ENCODE measurements at regions not wholly inside any gene's neighbourhood (a gene's known extent, or its start where the extent isn't known, plus 50 kb on each side); places are given as distances from the start of the nearest gene placed in this dataset.

DNA sequence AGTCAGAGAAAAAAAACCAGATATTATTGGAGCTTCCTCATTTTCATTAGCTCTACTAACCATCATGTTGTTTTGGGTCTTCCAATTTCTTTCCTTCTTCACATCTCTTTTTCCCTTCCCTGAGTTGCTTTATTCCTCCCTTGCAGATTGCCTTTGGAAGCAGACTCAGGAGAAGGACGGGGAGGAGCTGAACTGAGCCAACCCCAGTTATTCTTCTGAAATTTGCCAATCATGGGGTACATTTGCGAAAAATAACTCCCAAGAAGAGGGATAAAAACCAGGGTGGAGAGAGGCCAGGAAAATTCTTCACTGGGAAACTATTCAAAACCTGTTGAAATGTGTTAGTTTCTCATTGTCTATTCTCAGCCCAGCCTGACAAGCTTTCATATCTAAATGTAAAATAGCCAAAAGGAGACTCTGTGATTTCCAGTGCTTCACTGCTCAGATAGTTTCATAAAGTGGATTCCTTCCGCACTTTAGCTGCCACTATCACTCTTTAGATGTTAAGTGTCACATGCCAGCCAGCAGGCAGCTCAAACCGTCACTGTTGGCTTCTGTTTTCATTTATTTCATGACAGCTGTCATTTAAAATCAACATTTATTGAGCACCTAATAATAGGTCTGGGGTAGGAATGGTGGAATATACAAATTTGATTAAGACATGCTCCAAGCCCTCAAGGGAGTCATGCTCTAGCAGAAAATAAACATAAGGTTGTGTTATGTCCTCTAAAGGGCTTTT lies 204.5 kb downstream of the SREK1 start:
- TF ChIP-seq, protein P1, sequence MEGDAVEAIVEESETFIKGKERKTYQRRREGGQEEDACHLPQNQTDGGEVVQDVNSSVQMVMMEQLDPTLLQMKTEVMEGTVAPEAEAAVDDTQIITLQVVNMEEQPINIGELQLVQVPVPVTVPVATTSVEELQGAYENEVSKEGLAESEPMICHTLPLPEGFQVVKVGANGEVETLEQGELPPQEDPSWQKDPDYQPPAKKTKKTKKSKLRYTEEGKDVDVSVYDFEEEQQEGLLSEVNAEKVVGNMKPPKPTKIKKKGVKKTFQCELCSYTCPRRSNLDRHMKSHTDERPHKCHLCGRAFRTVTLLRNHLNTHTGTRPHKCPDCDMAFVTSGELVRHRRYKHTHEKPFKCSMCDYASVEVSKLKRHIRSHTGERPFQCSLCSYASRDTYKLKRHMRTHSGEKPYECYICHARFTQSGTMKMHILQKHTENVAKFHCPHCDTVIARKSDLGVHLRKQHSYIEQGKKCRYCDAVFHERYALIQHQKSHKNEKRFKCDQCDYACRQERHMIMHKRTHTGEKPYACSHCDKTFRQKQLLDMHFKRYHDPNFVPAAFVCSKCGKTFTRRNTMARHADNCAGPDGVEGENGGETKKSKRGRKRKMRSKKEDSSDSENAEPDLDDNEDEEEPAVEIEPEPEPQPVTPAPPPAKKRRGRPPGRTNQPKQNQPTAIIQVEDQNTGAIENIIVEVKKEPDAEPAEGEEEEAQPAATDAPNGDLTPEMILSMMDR (IDR thresholded peaks at IDR 0.05) = no peak
- no peak for TF ChIP-seq POLR2AphosphoS5 (IDR thresholded peaks at IDR 0.05)
- TF ChIP-seq EP300 (IDR thresholded peaks at IDR 0.05) = no peak
- no peak for TF ChIP-seq POLR2A (IDR thresholded peaks at IDR 0.05; ENCODE audit: low read depth)
- H3K4me1 ChIP-seq = no peaks in the 10 kb centered on the region
- 69% methylated on average over 4 of the region's 4 CpGs for WGBS
- peaks cover 0 to 6% (median 0%) of the 10 kb centered on the region in 4 donors for H3K36me3 ChIP-seq
- no peak for DNase-seq (ENCODE audit: extremely low spot score)
- H3K27ac ChIP-seq (replicated peaks in 1 of 4) = no peak overlapping the region
- H3K9me3 ChIP-seq = no peaks in the 10 kb centered on the region
- H3K27me3 ChIP-seq = no peaks in the 10 kb centered on the region
- no peak overlapping the region for H3K4me3 ChIP-seq
- intact Hi-C loops (cut with DNase I) = no loop called here

DNA sequence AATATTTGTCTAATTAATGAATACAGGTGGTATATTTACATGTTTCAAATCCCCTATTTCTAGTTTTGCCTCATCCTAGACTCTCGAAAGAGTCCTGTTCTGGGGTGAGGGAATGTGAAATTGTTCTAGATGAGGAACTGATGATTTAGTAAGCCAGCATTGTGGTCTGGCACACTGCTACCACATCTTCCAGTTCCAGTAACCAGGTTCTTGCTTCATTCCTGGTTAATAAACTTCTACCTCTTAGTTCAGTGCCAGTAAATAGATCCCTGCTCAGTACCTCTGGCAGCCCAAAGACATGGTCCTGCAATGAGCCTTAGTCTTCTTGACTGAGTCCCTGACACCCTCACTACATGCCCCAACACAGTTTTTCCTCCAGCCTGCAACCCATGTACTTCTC lies 207.7 kb downstream of the SREK1 start:
- TF ChIP-seq POLR2A (IDR thresholded peaks at IDR 0.05; ENCODE audit: low read depth) (no peak), POLR2AphosphoS5 (IDR thresholded peaks at IDR 0.05) (no peak), EP300 (IDR thresholded peaks at IDR 0.05) (no peak)
- TF ChIP-seq, protein P1 (IDR thresholded peaks at IDR 0.05) = no peak
- DNase-seq (ENCODE audit: extremely low spot score) = no peak
- peaks cover 0 to 6% (median 0%) of the 10 kb centered on the region in 4 donors for H3K36me3 ChIP-seq
- no peaks in the 10 kb centered on the region for H3K9me3 ChIP-seq
- H3K27me3 ChIP-seq = no peaks in the 10 kb centered on the region
- no peak overlapping the region for H3K27ac ChIP-seq (replicated peaks in 1 of 4)
- intact Hi-C loops (cut with DNase I) = no loop called here
- 68% methylated on average over 1 of the region's 1 CpG for WGBS
- H3K4me1 ChIP-seq = no peaks in the 10 kb centered on the region
- no peak overlapping the region for H3K4me3 ChIP-seq

DNA sequence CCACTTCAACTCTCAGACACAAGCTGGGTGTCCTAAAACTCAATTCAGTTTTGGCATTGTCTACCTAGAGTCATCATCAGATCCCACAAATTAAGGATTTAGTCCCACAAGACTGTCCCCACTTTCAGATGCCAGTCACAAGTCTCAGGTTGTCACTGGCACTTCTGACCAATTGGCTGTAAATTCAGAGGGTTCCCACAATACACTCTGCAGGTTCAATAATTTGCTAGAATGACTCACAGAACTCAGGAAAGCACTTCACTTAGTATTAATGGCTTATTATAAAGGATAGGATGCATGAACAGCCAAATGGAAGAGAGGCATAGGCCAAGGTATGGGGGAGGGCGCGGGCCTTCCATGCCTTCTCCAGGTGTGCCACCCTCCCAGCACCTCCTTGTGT lies 209.1 kb downstream of the SREK1 start:
- Histone ChIP-seq H3K36me3 (peaks cover 0 to 6% (median 0%) of the 10 kb centered on the region in 4 donors), H3K27me3 (no peaks in the 10 kb centered on the region), H3K4me1 (no peaks in the 10 kb centered on the region), H3K27ac (replicated peaks in 1 of 4) (no peak overlapping the region), H3K9me3 (no peaks in the 10 kb centered on the region), H3K4me3 (no peak overlapping the region)
- no peak for DNase-seq (ENCODE audit: extremely low spot score)
- 100% methylated on average over 2 of the region's 2 CpGs for WGBS
- intact Hi-C loops (cut with DNase I) = no loop called here
- no peak for TF ChIP-seq EP300 (IDR thresholded peaks at IDR 0.05)
- TF ChIP-seq POLR2AphosphoS5 (IDR thresholded peaks at IDR 0.05) = no peak
- TF ChIP-seq, protein P1 (IDR thresholded peaks at IDR 0.05) = no peak
- TF ChIP-seq POLR2A (IDR thresholded peaks at IDR 0.05; ENCODE audit: low read depth) = no peak

DNA sequence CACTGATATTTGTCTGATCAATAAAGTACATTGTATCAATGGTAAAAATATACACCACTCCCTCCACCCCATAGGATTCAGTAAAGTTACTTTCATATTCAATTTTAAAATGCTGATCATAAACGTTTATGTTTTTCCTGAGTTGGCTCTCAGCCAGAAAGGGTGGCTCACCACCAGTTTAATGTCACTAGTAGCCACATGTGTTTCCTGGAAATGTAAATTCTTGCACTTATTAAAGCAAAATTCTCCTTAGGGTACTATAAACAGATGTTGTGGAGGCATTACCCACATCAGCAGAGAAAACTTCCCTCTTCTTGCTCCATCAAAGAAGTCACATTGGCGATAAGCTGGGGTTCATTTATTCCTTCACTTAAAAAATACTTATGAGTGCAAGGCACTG lies 210.3 kb downstream of the SREK1 start:
- Histone ChIP-seq H3K4me3 (no peak overlapping the region), H3K27me3 (no peaks in the 10 kb centered on the region), H3K9me3 (no peaks in the 10 kb centered on the region), H3K36me3 (peaks cover 0 to 8% (median 0%) of the 10 kb centered on the region in 4 donors), H3K27ac (replicated peaks in 1 of 4) (no peak overlapping the region), H3K4me1 (no peaks in the 10 kb centered on the region)
- TF ChIP-seq EP300 (IDR thresholded peaks at IDR 0.05) = no peak
- TF ChIP-seq, protein P1 (IDR thresholded peaks at IDR 0.05) = no peak
- TF ChIP-seq POLR2AphosphoS5 (IDR thresholded peaks at IDR 0.05) = no peak
- TF ChIP-seq POLR2A (IDR thresholded peaks at IDR 0.05; ENCODE audit: low read depth) = no peak
- WGBS = 49% methylated on average over 2 of the region's 2 CpGs
- no peak for DNase-seq (ENCODE audit: extremely low spot score)
- intact Hi-C loops (cut with DNase I) = no loop called here
